Activated naive CD8-positive, alpha-beta T cell (primary cell): ENCODE measurements at regions not wholly inside any gene's neighbourhood (a gene's known extent, or its start where the extent isn't known, plus 50 kb on each side); places are given as distances from the start of the nearest gene placed in this dataset.
"Not testable (repeated sequence)": the region's sequence is repeated elsewhere in the genome, so short reads cannot be mapped to it uniquely, and the experiment has no call there.

ENCODE experiments used
- H3K27ac Mint-ChIP-seq: one replicate; pipeline ENCODE4 v1.8.0; 2021; ENCODE audit warnings: mixed read lengths
- H3K27me3 Mint-ChIP-seq: one replicate; pipeline ENCODE4 v1.8.0; 2021; ENCODE audit warnings: mixed read lengths
- H3K36me3 Mint-ChIP-seq: one replicate; pipeline ENCODE4 v1.8.0; 2021; ENCODE audit warnings: mixed read lengths
- H3K4me1 Mint-ChIP-seq: one replicate; pipeline ENCODE4 v1.8.0; 2021; ENCODE audit warnings: low read depth, mixed read lengths
- H3K4me3 Mint-ChIP-seq: one replicate; pipeline ENCODE4 v1.8.0; 2021; ENCODE audit warnings: mild to moderate bottlenecking, mixed read lengths
- H3K9me3 Mint-ChIP-seq: one replicate; pipeline ENCODE4 v1.8.0; 2021; ENCODE audit warnings: low read depth, mixed read lengths

- Mint-ChIP-seq H3K36me3 (peaks cover 6% of the 10 kb centered on the region), H3K27ac (no peak overlapping the region), H3K27me3 (no peaks in the 10 kb centered on the region), H3K9me3 (peaks cover 4% of the 10 kb centered on the region), H3K4me3 (no peak overlapping the region), H3K4me1 (no peaks in the 10 kb centered on the region)
These were observed 335.1 kb downstream of the SV2B start for GRCh38 chr15:91435113-91435512.

- Mint-ChIP-seq H3K36me3 (peaks cover 13% of the 10 kb centered on the region), H3K27ac (no peak overlapping the region), H3K27me3 (no peaks in the 10 kb centered on the region), H3K4me3 (no peak overlapping the region), H3K9me3 (peaks cover 17% of the 10 kb centered on the region), H3K4me1 (peaks cover 15% of the 10 kb centered on the region)
These were observed 344.6 kb downstream of the SV2B start for GRCh38 chr15:91444656-91445055.

- Mint-ChIP-seq H3K27me3 (no peaks in the 10 kb centered on the region), H3K4me1 (peaks cover 15% of the 10 kb centered on the region), H3K4me3 (no peak overlapping the region), H3K27ac (no peak overlapping the region), H3K36me3 (peaks cover 11% of the 10 kb centered on the region), H3K9me3 (peaks cover 11% of the 10 kb centered on the region)
These were observed 345.7 kb downstream of the SV2B start for GRCh38 chr15:91445695-91446228.

GRCh38 chr15:91447991-91448644 is 348.1 kb downstream of the SV2B start:
- no peaks in the 10 kb centered on the region for H3K27me3 Mint-ChIP-seq
- no peak overlapping the region for H3K4me3 Mint-ChIP-seq
- peaks cover 5% of the 10 kb centered on the region for H3K36me3 Mint-ChIP-seq
- peaks cover 28% of the 10 kb centered on the region for H3K4me1 Mint-ChIP-seq
- peaks cover 6% of the 10 kb centered on the region for H3K9me3 Mint-ChIP-seq
- peak overlapping the region; percentile 46 for H3K27ac Mint-ChIP-seq

- H3K27ac Mint-ChIP-seq: peak overlapping the region; percentile 81
- peak overlapping the region; percentile 67 for H3K4me3 Mint-ChIP-seq
- peaks cover 15% of the 10 kb centered on the region for H3K36me3 Mint-ChIP-seq
- not testable (repeated sequence) for H3K27me3 Mint-ChIP-seq
- H3K9me3 Mint-ChIP-seq: peaks cover 15% of the 10 kb centered on the region
- H3K4me1 Mint-ChIP-seq: peaks cover 51% of the 10 kb centered on the region
These were observed 353.3 kb downstream of the SV2B start for GRCh38 chr15:91453376-91453775.

GRCh38 chr15:91456251-91456718 is 356.2 kb downstream of the SV2B start:
- no peak overlapping the region for H3K4me3 Mint-ChIP-seq
- H3K27me3 Mint-ChIP-seq: no peaks in the 10 kb centered on the region
- peaks cover 15% of the 10 kb centered on the region for H3K36me3 Mint-ChIP-seq
- no peak overlapping the region for H3K27ac Mint-ChIP-seq
- H3K9me3 Mint-ChIP-seq: peaks cover 12% of the 10 kb centered on the region
- H3K4me1 Mint-ChIP-seq: peaks cover 47% of the 10 kb centered on the region

- Mint-ChIP-seq H3K27me3 (no peaks in the 10 kb centered on the region), H3K27ac (no peak overlapping the region), H3K4me1 (peaks cover 46% of the 10 kb centered on the region), H3K4me3 (no peak overlapping the region), H3K36me3 (peaks cover 13% of the 10 kb centered on the region), H3K9me3 (peaks cover 9% of the 10 kb centered on the region)
These were observed 356.9 kb downstream of the SV2B start for GRCh38 chr15:91456921-91457320.

GRCh38 chr15:91461377-91461776 is 361.3 kb downstream of the SV2B start:
- Mint-ChIP-seq H3K27ac (no peak overlapping the region), H3K27me3 (no peaks in the 10 kb centered on the region), H3K4me1 (peaks cover 6% of the 10 kb centered on the region), H3K4me3 (no peak overlapping the region), H3K36me3 (peaks cover 2% of the 10 kb centered on the region), H3K9me3 (no peaks in the 10 kb centered on the region)

GRCh38 chr15:91465086-91465485 is 365.0 kb downstream of the SV2B start:
- Mint-ChIP-seq H3K4me1 (peaks cover 24% of the 10 kb centered on the region), H3K9me3 (no peaks in the 10 kb centered on the region), H3K27ac (no peak overlapping the region), H3K36me3 (peaks cover 2% of the 10 kb centered on the region), H3K27me3 (no peaks in the 10 kb centered on the region), H3K4me3 (no peak overlapping the region)

GRCh38 chr15:91465696-91466095 is 365.6 kb downstream of the SV2B start:
- no peak overlapping the region for H3K4me3 Mint-ChIP-seq
- H3K27me3 Mint-ChIP-seq: no peaks in the 10 kb centered on the region
- no peak overlapping the region for H3K27ac Mint-ChIP-seq
- peaks cover 30% of the 10 kb centered on the region for H3K4me1 Mint-ChIP-seq
- no peaks in the 10 kb centered on the region for H3K9me3 Mint-ChIP-seq
- H3K36me3 Mint-ChIP-seq: peaks cover 2% of the 10 kb centered on the region

- H3K36me3 Mint-ChIP-seq: peaks cover 2% of the 10 kb centered on the region
- no peaks in the 10 kb centered on the region for H3K27me3 Mint-ChIP-seq
- peak overlapping the region; percentile 84 for H3K27ac Mint-ChIP-seq
- H3K4me3 Mint-ChIP-seq: peak overlapping the region; percentile 46
- H3K9me3 Mint-ChIP-seq: peaks cover 3% of the 10 kb centered on the region
- peaks cover 56% of the 10 kb centered on the region for H3K4me1 Mint-ChIP-seq
These were observed 369.0 kb downstream of the SV2B start for GRCh38 chr15:91468871-91469580.

- Mint-ChIP-seq H3K27ac (peak overlapping the region; percentile 84), H3K36me3 (peaks cover 2% of the 10 kb centered on the region)
These were observed 369.8 kb downstream of the SV2B start for GRCh38 chr15:91469632-91470567.

GRCh38 chr15:91471468-91471867 is 371.4 kb downstream of the SV2B start:
- Mint-ChIP-seq H3K9me3 (peaks cover 3% of the 10 kb centered on the region), H3K4me3 (no peak overlapping the region), H3K4me1 (peaks cover 65% of the 10 kb centered on the region), H3K27me3 (no peaks in the 10 kb centered on the region), H3K27ac (peak overlapping the region; percentile 84), H3K36me3 (peaks cover 4% of the 10 kb centered on the region)

More at GRCh38 chr15:91469632-91470567, 369.8 kb downstream of the SV2B start:
- H3K9me3 Mint-ChIP-seq: peaks cover 3% of the 10 kb centered on the region
- peaks cover 63% of the 10 kb centered on the region for H3K4me1 Mint-ChIP-seq
- no peaks in the 10 kb centered on the region for H3K27me3 Mint-ChIP-seq
- H3K4me3 Mint-ChIP-seq: peak overlapping the region; percentile 46

- Mint-ChIP-seq H3K9me3 (peaks cover 3% of the 10 kb centered on the region), H3K4me3 (peak overlapping the region; percentile 36), H3K36me3 (peaks cover 4% of the 10 kb centered on the region), H3K27me3 (no peaks in the 10 kb centered on the region), H3K27ac (peak overlapping the region; percentile 62), H3K4me1 (peaks cover 65% of the 10 kb centered on the region)
These were observed 372.3 kb downstream of the SV2B start for GRCh38 chr15:91472316-91472756.
